Karpas-422 (cell line): ENCODE measurements at regions not wholly inside any gene's neighbourhood (a gene's known extent, or its start where the extent isn't known, plus 50 kb on each side); places are given as distances from the start of the nearest gene placed in this dataset.

Experiments
- DNase-seq: peaks from one replicate; pipeline ENCODE4 v3.0.0-alpha.2; 2015
- H2AFZ ChIP-seq: fragments of 200-600 bp; sonication (generic); 2 replicates; pipeline ENCODE4 v1.6.1; 2014; ENCODE audit warnings: antibody characterized with exemption, low read length, mixed read lengths
- H3K27ac ChIP-seq: fragments of 200-600 bp; sonication (generic); 2 replicates; pipeline ENCODE4 v1.5.1; 2014; ENCODE audit warnings: mild to moderate bottlenecking, low read length, moderate library complexity
- H3K27me3 ChIP-seq: fragments of 200-600 bp; sonication (generic); 2 replicates; pipeline ENCODE4 v1.6.1; 2014; ENCODE audit warnings: low read length, mixed read lengths
- H3K36me3 ChIP-seq: fragments of 200-600 bp; sonication (generic); 2 replicates; pipeline ENCODE4 v1.6.1; 2014; ENCODE audit warnings: low read length, mixed read lengths; ENCODE audit not compliant: insufficient read depth
- H3K4me1 ChIP-seq: fragments of 200-600 bp; sonication (generic); 2 replicates; pipeline ENCODE4 v1.6.1; 2014; ENCODE audit warnings: mild to moderate bottlenecking, low read length, mixed read lengths
- H3K4me2 ChIP-seq: fragments of 200-600 bp; sonication (generic); 2 replicates; pipeline ENCODE4 v1.6.1; 2014; ENCODE audit warnings: low read length, low read depth, mild to moderate bottlenecking; ENCODE audit not compliant: poor library complexity, severe bottlenecking
- H3K4me3 ChIP-seq: fragments of 200-600 bp; sonication (generic); 2 replicates; pipeline ENCODE4 v1.5.1; 2014; ENCODE audit warnings: mild to moderate bottlenecking, antibody characterized with exemption, low read length, mixed read lengths
- H3K79me2 ChIP-seq: fragments of 200-600 bp; sonication (generic); 2 replicates; pipeline ENCODE4 v1.6.1; 2014; ENCODE audit warnings: mild to moderate bottlenecking, low read length, mixed read lengths
- H3K9ac ChIP-seq: fragments of 200-600 bp; sonication (generic); 2 replicates; pipeline ENCODE4 v1.6.0; 2014; ENCODE audit warnings: low read length
- H3K9me2 ChIP-seq: fragments of 200-600 bp; sonication (generic), shearing (Covaris generic); replicated peaks from 2 replicates; pipeline ENCODE4 v1.6.0; 2014; ENCODE audit warnings: mild to moderate bottlenecking, low read length, moderate library complexity; ENCODE audit not compliant: insufficient read depth
- H3K9me3 ChIP-seq: fragments of 300-700, 200-600 bp; sonication (generic); 2 replicates; pipeline ENCODE4 v1.6.1; 2014; ENCODE audit warnings: low read length, mixed read lengths
- H4K20me1 ChIP-seq: fragments of 200-600 bp; sonication (generic); 2 replicates; pipeline ENCODE4 v1.6.1; 2014; ENCODE audit warnings: mild to moderate bottlenecking, antibody characterized with exemption, low read length, low read depth; ENCODE audit not compliant: insufficient read depth

DNA sequence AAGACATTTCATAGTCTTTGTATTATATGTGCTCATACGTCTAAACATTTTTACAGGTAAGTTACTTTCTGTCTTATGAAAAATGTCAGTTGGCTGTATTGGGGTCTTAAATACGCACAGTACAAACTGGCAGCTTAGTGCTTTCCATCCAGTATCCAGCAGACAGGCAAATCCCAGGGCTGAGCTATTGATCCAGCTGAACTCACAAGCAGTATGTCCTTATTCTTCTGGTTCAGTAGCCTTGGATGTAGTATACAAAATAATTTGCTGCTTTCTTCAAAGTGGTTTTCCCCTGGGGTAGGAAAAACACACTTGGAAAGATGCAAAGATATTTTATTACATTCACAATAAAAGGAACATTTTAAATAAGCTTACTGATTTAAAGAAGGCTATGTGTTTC lies 617.2 kb downstream of the NR2F1-AS1 start:
- H3K9me3 ChIP-seq = no peaks in the 10 kb centered on the region
- no peak overlapping the region for H3K27ac ChIP-seq
- H3K4me3 ChIP-seq = no peak overlapping the region
- H3K4me1 ChIP-seq = no peaks in the 10 kb centered on the region
- H4K20me1 ChIP-seq = no peaks in the 10 kb centered on the region
- no peak overlapping the region for H3K4me2 ChIP-seq
- no peaks in the 10 kb centered on the region for H3K27me3 ChIP-seq
- H3K79me2 ChIP-seq = no peaks in the 10 kb centered on the region
- no peak overlapping the region for H2AFZ ChIP-seq
- H3K9ac ChIP-seq = no peak overlapping the region
- H3K36me3 ChIP-seq = no peaks in the 10 kb centered on the region
- DNase-seq = no peak
- H3K9me2 ChIP-seq = no peaks in the 10 kb centered on the region; the same call in 1 of the 2 replicates

DNA sequence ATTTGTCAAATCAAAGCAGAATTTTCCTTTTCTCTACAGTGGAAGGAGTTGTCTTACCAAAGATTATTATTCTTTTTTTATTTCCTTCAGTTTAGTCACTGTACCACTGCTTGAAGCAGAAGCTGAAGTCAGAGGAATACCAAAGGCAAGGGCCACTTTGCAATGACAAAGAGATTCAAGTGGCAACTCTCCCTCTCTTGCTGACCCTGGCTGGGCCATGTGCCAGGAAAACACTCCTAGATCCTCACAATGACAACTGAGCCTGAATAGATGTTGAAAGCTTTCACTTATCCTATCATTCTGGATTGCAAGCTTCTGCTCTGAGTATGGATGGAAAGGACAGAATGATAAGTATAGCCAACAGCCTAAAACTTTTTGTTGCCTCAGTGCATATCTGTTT lies 618.3 kb downstream of the NR2F1-AS1 start:
- no peak overlapping the region for H3K9ac ChIP-seq
- H3K36me3 ChIP-seq = no peaks in the 10 kb centered on the region
- DNase-seq = no peak
- no peak overlapping the region for H3K4me3 ChIP-seq
- no peaks in the 10 kb centered on the region for H3K4me1 ChIP-seq
- H3K9me2 ChIP-seq = no peaks in the 10 kb centered on the region; the same call in 1 of the 2 replicates
- H3K9me3 ChIP-seq = no peaks in the 10 kb centered on the region; the same call in 1 of the 2 replicates
- H4K20me1 ChIP-seq = no peaks in the 10 kb centered on the region
- H3K27ac ChIP-seq = no peak overlapping the region
- H2AFZ ChIP-seq = no peak overlapping the region
- H3K4me2 ChIP-seq = no peak overlapping the region
- no peaks in the 10 kb centered on the region for H3K27me3 ChIP-seq
- H3K79me2 ChIP-seq = no peaks in the 10 kb centered on the region

DNA sequence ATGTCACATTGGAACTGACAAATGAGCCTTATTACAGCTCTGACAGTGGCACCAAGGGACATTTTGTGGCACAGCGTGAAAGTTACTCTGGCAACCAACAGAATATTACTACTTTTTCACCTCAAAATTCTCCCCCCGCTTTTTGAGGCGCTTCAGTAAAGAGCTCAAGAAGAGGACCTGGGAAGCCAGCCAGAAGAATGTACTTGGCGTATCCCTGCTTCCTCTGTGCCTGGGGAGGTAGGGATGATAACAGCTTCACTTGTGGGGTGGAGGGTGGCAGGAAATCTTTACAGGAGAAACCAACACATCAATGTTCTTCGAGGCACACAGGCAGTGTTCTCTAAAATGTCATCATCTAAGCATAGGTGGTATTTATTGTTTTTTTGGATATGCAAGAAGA lies 624.1 kb downstream of the NR2F1-AS1 start:
- H3K9ac ChIP-seq = no peak overlapping the region
- H3K36me3 ChIP-seq = no peaks in the 10 kb centered on the region
- no peak for DNase-seq
- no peaks in the 10 kb centered on the region for H3K79me2 ChIP-seq
- no peak overlapping the region for H3K4me3 ChIP-seq
- no peak overlapping the region for H2AFZ ChIP-seq
- H3K9me2 ChIP-seq = no peaks in the 10 kb centered on the region
- no peak overlapping the region for H3K4me2 ChIP-seq
- H3K27me3 ChIP-seq = no peaks in the 10 kb centered on the region
- no peaks in the 10 kb centered on the region for H4K20me1 ChIP-seq
- peaks cover 17% of the 10 kb centered on the region for H3K9me3 ChIP-seq
- no peaks in the 10 kb centered on the region for H3K4me1 ChIP-seq
- no peak overlapping the region for H3K27ac ChIP-seq

DNA sequence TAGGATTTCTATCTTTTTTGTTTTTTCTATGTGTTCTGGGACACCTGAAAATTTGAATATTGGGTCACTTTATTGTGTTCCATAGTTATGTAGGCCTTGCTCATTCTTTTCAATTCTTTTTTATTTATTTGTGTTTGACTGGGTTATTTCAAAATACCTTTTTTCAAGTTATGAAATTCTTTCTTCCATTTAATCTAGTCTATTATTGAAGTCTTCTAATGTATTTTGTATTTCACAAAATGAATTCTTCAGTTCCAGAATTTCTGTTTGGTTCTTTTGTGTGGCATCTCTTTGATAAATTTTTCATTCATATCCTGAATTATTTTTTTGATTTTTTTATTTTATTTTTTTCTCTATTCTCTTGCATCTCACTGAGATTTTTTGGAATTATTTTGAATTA lies 628.8 kb downstream of the NR2F1-AS1 start:
- Histone ChIP-seq H3K4me3 (no peak overlapping the region), H3K9me3 (peaks cover 27% of the 10 kb centered on the region), H3K9me2 (no peaks in the 10 kb centered on the region), H3K27me3 (no peaks in the 10 kb centered on the region), H3K79me2 (no peaks in the 10 kb centered on the region), H3K27ac (no peak overlapping the region), H3K36me3 (no peaks in the 10 kb centered on the region), H3K4me2 (no peak overlapping the region), H4K20me1 (no peaks in the 10 kb centered on the region), H2AFZ (no peak overlapping the region), H3K9ac (no peak overlapping the region), H3K4me1 (no peaks in the 10 kb centered on the region)
- no peak for DNase-seq

DNA sequence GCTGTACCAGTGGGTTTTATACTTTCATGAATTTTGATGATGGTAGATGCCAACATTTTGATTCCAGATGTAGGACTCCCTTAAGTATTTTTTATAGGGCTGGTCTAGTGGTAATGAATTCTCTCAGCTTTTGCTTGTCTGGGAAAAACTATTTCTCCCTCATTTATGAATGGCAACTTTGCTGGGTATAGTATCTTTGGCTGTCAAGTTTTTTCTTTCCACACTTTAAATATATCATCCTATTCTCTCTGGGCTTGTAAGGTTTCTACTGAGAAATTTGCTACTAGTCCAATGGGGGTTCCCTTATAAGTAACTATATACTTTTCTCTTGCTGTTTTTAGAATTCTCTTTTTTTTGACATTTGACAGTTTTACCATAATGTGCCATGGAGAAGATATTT lies 629.3 kb downstream of the NR2F1-AS1 start:
- DNase-seq = no peak
- H3K4me3 ChIP-seq = no peak overlapping the region
- no peaks in the 10 kb centered on the region for H4K20me1 ChIP-seq
- no peaks in the 10 kb centered on the region for H3K9me2 ChIP-seq
- H2AFZ ChIP-seq = no peak overlapping the region
- H3K27me3 ChIP-seq = no peaks in the 10 kb centered on the region
- no peaks in the 10 kb centered on the region for H3K36me3 ChIP-seq
- H3K27ac ChIP-seq = no peak overlapping the region
- H3K9me3 ChIP-seq = peaks cover 27% of the 10 kb centered on the region
- no peaks in the 10 kb centered on the region for H3K79me2 ChIP-seq
- H3K9ac ChIP-seq = no peak overlapping the region
- no peaks in the 10 kb centered on the region for H3K4me1 ChIP-seq
- no peak overlapping the region for H3K4me2 ChIP-seq

DNA sequence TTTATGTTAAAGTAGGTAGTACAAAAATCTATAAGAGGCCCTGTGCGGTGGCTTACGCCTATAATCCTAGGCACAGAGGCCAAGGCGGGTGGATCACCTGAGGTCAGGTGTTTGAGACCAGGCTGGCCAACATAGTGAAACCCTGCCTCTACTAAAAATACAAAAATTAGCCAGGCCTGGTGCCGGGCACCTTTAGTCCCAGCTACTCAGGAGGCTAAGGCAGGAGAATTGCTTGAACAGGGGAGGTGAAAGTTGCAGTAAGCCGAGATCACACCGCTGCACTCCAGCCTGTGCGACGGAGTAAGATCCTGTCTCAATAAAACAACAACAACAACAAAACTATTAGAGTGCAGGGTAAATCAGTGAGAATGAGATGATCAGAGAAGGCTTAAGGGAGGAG lies 634.5 kb downstream of the NR2F1-AS1 start:
- H3K9me3 ChIP-seq = peaks cover 13% of the 10 kb centered on the region
- no peaks in the 10 kb centered on the region for H3K79me2 ChIP-seq
- no peak for DNase-seq
- H3K36me3 ChIP-seq = no peaks in the 10 kb centered on the region
- H3K4me2 ChIP-seq = no peak overlapping the region
- H3K4me3 ChIP-seq = no peak overlapping the region
- no peak overlapping the region for H3K9ac ChIP-seq
- no peak overlapping the region for H3K27ac ChIP-seq
- H2AFZ ChIP-seq = no peak overlapping the region
- H3K27me3 ChIP-seq = no peaks in the 10 kb centered on the region
- H3K9me2 ChIP-seq = no peaks in the 10 kb centered on the region
- no peaks in the 10 kb centered on the region for H4K20me1 ChIP-seq
- no peaks in the 10 kb centered on the region for H3K4me1 ChIP-seq

DNA sequence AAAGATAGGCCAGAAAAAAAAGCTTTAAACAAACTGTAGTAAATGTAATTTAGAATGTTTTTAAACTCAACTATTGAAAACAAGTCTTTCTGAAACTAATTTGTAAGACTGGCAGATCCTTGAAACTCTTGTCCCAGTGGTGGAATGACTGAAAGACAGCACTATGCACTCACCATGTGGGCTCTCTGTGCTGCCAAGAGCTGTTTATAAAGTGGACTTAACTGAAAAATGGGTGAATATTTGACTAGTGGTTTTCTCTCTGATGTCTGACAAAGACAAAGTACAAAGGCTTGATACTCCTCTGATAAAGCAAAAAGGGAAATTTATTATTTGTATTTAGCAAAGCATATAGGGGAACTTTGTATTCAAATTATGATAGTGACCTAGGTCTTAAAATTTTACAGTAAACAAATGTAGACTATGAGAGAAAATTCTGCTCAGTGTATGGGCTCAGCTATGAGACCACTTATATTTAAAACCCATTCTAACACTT lies 635.4 kb downstream of the NR2F1-AS1 start:
- Histone ChIP-seq H3K27ac (no peak overlapping the region), H4K20me1 (no peaks in the 10 kb centered on the region), H3K9ac (no peak overlapping the region), H3K4me1 (no peaks in the 10 kb centered on the region), H2AFZ (no peak overlapping the region), H3K9me2 (no peaks in the 10 kb centered on the region), H3K4me2 (no peak overlapping the region), H3K27me3 (no peaks in the 10 kb centered on the region), H3K4me3 (no peak overlapping the region), H3K9me3 (peaks cover 13% of the 10 kb centered on the region), H3K36me3 (no peaks in the 10 kb centered on the region), H3K79me2 (no peaks in the 10 kb centered on the region)
- no peak for DNase-seq

DNA sequence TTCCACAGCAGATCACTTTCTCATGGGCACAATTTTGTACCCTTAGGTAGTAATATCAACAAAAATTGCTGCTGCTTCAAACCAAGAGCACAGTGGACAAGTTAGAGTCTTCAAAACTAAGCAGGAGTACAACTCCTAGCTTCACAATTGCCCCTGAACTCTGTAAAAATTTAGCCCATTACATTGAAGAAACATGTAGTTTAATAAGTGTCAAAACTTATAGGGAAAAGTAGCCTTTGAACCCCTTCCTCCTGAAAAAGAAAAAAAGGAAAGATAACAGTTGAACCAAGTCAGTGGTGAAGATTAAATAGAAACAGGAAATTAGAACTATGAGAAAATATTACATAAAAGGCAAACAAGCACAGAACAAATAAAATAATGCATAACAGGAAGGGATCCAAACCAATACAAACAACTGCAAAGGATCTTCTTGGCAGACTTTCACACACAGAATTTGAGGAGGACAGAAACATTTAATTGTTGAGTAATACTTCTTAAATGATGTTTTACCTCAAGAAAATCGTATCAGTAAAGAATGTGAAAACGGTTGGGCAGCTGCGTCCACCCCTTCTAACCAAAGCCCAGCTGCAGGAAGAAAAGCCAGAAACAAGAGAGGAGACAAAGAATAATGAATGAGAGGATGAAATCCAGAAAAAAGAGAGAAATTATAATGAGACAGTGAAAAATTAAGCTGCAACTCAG lies 636.0 kb downstream of the NR2F1-AS1 start:
- Histone ChIP-seq H3K27me3 (no peaks in the 10 kb centered on the region), H3K4me1 (no peaks in the 10 kb centered on the region), H3K9me3 (peaks cover 9% of the 10 kb centered on the region; the same call in 1 of the 2 replicates), H3K36me3 (no peaks in the 10 kb centered on the region), H3K27ac (no peak overlapping the region), H3K9ac (no peak overlapping the region), H3K4me2 (no peak overlapping the region), H3K4me3 (no peak overlapping the region), H3K9me2 (no peaks in the 10 kb centered on the region), H3K79me2 (no peaks in the 10 kb centered on the region), H2AFZ (no peak overlapping the region), H4K20me1 (no peaks in the 10 kb centered on the region)
- no peak for DNase-seq
